ENCODE measurements at regions not wholly inside any gene's neighbourhood (a gene's known extent, or its start where the extent isn't known, plus 50 kb on each side); places are given as distances from the start of the nearest gene placed in this dataset.
A peak's percentile ranks its signal among the peaks of the same experiment; 100 is the strongest.

GRCh38 chr7:46175221-46175620 lies 254.1 kb upstream of the IGFBP3 start:
- DNase-seq: no peak

GRCh38 chr7:46174196-46174580 lies 253.1 kb upstream of the IGFBP3 start:
- no peak for DNase-seq

GRCh38 chr7:46173476-46174195 lies 252.6 kb upstream of the IGFBP3 start:
- no peak for DNase-seq

DNA sequence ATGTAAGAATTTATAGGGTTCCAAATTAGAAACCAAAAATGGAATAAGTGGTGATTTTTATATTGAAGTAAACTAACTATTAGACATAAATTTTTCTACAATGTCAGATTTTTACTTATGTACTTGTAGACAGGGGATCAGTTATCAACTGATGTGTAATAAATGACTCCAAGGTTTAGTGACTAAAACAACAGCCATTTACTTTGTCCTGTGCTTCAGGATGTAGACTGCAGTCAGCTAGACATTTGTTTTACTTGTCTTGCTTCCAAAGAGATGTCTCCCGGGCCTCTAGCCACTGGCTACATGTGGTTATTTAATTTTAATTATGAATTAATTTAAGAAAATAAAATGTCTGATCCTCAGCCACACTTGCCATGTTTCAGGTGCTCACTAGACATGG lies 249.7 kb upstream of the IGFBP3 start:
- no peak for DNase-seq

GRCh38 chr7:46170021-46170420 lies 248.9 kb upstream of the IGFBP3 start:
- DNase-seq: no peak

DNA sequence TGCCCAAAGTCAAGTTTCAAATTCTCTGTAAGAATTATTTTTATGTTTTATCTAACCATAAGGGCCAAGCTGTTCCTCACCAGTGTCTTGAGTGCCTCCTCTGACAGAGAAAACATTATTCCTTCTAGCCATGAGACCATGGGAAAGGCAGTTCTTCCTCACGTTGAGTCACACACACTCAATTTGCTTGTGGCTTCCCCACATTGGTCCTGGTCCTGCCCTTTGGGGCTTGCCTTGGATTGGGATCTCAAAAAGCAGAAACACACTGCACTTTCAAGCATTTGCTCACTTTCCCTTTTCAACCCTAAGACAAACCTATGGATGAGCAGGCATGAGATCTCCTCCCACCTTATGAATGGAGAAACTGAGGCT lies 248.3 kb upstream of the IGFBP3 start:
- DNase-seq: no peak

DNA sequence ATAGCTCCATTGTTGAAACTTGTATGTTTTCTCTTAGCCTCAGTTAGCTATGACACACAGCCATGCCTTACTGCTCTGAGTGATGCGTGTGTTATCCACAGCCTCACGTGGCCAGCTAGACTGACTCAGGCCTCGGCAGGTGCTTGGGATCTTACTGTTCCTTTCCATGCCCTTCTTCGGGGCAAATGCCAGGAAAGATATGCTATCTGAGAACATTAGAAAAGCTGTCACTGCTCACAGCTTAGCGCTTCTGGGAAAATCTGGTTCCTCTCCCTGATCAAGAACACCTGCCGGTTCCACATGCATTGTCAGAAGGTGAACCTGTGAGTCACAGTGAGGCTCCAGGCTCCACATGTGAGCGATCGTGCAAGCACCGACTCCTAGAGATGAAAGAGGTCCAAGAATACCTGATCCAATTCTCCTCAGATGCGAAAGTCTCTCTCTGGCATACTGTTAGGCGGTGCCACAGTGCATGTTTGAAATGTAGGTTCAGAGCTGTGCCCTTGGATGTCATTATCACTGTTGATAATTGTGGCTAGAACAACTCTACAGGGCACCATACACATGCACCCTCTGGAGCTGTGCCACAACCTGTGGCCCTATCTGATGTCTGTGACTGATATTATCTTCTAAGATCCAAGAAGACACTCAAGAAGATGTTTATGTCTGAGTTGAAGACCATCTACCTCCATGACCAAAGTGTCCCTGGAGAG lies 247.8 kb upstream of the IGFBP3 start:
- no peak for DNase-seq

- DNase-seq: no peak
Measured at GRCh38 chr7:46168231-46168630, 247.2 kb upstream of the IGFBP3 start.

DNA sequence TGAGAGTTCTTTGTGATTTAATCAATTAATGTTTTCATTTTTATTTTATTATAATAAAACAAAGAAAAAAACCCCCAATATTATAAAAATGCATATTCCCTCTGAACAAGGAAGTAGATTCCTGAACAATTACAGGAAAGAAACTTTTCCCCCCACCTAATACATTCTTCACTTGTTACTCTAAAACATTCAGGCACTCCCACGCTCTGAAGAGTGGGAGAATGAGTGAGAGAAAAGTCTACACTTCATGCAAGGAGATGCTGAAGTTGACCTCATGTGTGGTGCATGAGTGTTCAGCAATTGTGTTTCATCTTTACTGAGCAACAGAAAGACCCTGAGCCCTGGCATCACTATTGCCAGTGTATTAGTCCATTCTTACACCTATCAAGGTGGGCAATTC lies 244.2 kb upstream of the IGFBP3 start:
- DNase-seq: no peak

GRCh38 chr7:46164629-46165028 lies 243.6 kb upstream of the IGFBP3 start:
- DNase-seq: no peak

DNA sequence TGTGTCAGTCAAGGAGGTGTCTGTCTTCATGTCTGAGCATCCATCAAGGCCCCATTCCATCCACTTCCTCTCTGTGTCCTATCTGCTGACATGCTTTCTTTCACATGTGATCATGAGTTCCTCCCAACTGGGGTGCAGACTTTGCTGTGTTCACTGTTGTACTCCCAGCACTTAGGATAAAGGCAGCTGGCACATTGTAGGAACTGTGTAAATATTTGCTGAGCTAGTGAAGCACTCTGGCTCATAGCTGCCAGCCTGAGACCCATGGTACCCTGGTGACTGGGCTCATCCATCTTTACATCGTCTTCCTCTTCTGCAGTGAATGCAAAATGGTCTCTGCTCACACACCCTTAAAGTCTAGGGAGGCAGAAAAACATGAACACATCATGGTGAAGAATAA lies 242.2 kb upstream of the IGFBP3 start:
- peak; percentile 80 for DNase-seq

- no peak for DNase-seq
Measured at GRCh38 chr7:46162609-46163008, 241.5 kb upstream of the IGFBP3 start.

- no peak for DNase-seq
Measured at GRCh38 chr7:46160861-46161260, 239.8 kb upstream of the IGFBP3 start.

DNA sequence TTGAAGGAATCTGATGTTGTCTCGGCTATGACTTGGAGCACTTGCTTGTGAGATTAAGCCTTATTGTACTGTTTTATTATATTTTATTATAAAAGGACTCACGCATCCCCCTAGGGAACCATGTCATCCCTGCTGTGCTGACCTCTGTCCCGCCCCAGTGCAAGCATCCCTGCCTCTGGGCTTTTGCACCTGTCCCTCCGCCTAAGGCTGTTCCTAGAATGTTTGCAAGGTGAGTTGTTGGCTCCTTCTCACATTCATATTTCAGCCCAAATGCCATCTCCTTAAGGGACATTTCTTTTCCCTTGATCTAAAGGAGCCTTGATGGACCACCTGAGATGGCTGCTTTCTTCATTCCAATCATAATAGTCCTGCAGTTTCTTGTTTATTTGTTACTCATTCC lies 236.9 kb upstream of the IGFBP3 start:
- no peak for DNase-seq

DNA sequence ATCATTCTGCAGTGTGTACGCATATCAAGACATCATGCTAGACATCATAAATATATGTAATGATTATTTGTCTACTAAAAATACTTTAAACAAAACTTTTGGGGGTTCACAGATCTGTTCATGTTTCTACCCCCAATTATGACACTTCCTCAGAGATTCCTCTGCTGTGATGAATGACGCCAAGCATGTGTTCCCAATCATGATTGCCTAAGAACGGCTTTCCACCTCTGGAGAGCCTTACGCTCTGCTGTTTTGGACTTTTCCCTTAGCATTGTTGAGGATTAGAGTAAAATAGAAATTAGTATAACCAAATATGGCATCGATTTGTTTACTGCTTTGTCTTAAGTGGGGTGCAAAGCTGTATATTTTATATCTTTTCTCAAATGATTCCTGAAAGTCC lies 236.3 kb upstream of the IGFBP3 start:
- no peak for DNase-seq

DNA sequence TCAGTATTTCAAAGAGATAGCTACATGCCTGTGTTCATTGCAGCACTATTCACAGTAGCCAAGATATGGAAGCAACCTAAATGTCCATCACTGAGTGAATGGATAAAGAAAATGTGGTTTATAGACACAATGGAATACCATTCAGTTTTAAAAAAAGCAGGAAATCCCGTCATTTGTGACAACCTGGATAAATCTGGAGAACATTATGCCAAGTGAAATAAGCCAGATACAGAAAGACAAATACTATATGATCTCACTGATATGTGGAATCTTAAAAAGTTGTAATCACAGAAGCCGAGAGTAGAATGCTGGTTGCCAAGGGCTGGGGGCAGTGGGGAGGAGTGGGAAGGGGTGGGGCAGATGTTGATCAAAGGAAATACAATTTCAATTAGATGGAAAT lies 235.8 kb upstream of the IGFBP3 start:
- DNase-seq: no peak

DNA sequence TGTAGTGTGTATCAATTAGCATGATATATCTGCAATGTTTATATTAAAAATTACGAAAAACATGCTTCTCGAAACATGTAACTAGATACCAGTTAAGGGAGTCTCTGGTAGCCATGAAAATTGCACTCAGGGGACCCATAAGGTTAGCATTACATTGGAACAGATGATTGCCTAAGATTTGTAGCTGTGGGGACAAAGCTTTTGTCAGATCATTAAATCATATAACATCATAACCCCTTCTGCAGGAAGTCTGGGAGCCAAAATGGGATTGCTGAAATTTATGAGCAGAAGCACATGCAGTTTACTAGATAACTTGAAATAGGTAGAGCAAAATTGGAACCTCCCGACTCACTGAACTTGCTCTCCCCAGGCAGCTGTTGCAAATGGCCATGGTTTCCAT lies 235.0 kb upstream of the IGFBP3 start:
- DNase-seq: no peak

GRCh38 chr7:46155367-46155766 lies 234.3 kb upstream of the IGFBP3 start:
- no peak for DNase-seq

- no peak for DNase-seq
Measured at GRCh38 chr7:46153951-46154787, 233.1 kb upstream of the IGFBP3 start.

DNA sequence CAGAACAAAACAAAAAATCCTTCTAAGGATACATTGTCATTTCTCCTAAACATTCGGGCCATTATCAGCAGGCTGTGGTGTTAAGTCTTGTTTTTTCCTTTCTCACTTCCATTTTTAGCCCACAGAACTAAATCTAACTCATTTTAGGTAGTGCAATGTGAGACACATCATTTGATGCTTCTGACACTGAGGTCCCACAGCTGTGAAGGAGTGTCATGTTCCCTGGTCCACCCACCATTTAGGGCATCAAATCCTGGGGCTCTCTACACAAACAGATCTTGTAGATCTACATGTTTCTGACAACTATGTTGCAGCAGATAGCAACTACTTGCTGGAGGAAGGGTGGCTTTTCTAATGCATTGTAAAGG lies 232.5 kb upstream of the IGFBP3 start:
- DNase-seq: no peak

GRCh38 chr7:46152696-46153095 lies 231.6 kb upstream of the IGFBP3 start:
- DNase-seq: no peak

- no peak for DNase-seq
Measured at GRCh38 chr7:46150721-46151120, 229.6 kb upstream of the IGFBP3 start.

DNA sequence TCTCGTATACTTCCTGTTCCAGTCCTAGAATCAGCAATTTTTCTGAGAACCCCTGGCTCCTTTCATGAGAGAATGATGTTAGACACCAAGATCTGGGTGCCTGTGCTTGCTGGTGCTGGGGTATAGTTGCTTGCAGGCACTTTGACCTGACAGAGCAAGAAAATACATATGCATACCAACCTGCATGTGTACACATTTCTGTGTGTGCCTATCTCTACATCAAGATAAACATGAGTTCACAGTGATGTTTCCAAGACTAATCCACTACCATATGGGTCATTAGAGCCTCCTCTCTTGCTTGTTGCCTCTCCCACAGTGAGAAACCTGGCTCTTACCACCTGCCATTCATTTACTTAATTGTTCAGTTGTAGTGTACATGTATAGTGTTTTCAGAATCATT lies 229.1 kb upstream of the IGFBP3 start:
- no peak for DNase-seq

GRCh38 chr7:46147871-46148270 lies 226.8 kb upstream of the IGFBP3 start:
- no peak for DNase-seq
